K562 (cell line): ENCODE measurements at regions not wholly inside any gene's neighbourhood (a gene's known extent, or its start where the extent isn't known, plus 50 kb on each side); places are given as distances from the start of the nearest gene placed in this dataset.

Experiments used
- ATAC-seq: fragments of 200-7000 bp; cut with Tn5 transposase; 3 replicates; pipeline ENCODE4 v1.9.1; 2020; ENCODE audit warnings: moderate library complexity
- BruUV-seq: library from RNA; stranded (reverse); fragments of 400-500 nt; replicated peaks from 2 replicates; lab custom pipeline; 2021; lab: Mats Ljungman, UMichigan
- CTCF ChIA-PET: fragments of 300-600 bp; formaldehyde crosslinking; extraction: SDS; loops from one replicate; lab custom pipeline; 2021; ENCODE audit warnings: low intra/inter-chr PET ratio; lab: Yijun Ruan, JAX
- POLR2A ChIA-PET: fragments of 300-600, 350-650 bp; sonication (Branson Sonifier 250); formaldehyde crosslinking; extraction: SDS; loops from one replicate; lab custom pipeline; 2021; ENCODE audit warnings: antibody characterized with exemption, inconsistent platforms; lab: Yijun Ruan, JAX
- DNase-seq, 4 experiments: peaks; one replicate each; pipeline versions ENCODE4 v3.0.0 to v3.0.0-alpha.2; 2011 to 2018; ENCODE audit warnings: low spot score in 3 of 4, mixed read lengths in 3 of 4; ENCODE audit errors: extremely low read depth in 1 of 4
- FAIRE-seq: peaks from 2 replicates; lab custom pipeline; 2011; peaks lifted over from hg19 to GRCh38; lab: Jason Lieb, UNC
- H2AFZ ChIP-seq: 2 replicates; pipeline ENCODE4 v1.6.0; 2011; ENCODE audit warnings: low read depth, low read length, control low read depth, inconsistent platforms
- H3K27ac ChIP-seq: fragments of 200-600 bp; 3 replicates; pipeline ENCODE4 v1.8.0; 2011; ENCODE audit warnings: low read depth, mild to moderate bottlenecking, control low read depth, inconsistent platforms, low read length, moderate library complexity, mixed read lengths; ENCODE audit errors: extremely low read depth
- H3K27me3 ChIP-seq, 2 experiments: fragments of 300-600 bp in 1 of 2; 2 replicates in 1 of 2; 3 replicates in 1 of 2; pipeline versions ENCODE4 v1.6.0 to v1.8.0; 2011; ENCODE audit warnings: inconsistent platforms in 2 of 2, low read length in 2 of 2, mild to moderate bottlenecking in 1 of 2, mixed read lengths in 1 of 2, moderate library complexity in 1 of 2; ENCODE audit not compliant: control insufficient read depth in 2 of 2, insufficient read depth in 2 of 2
- H3K36me3 ChIP-seq: fragments of 300-600 bp; 3 replicates; pipeline ENCODE4 v1.8.0; 2011; ENCODE audit warnings: mild to moderate bottlenecking, low read length, inconsistent platforms; ENCODE audit not compliant: control insufficient read depth, insufficient read depth
- H3K4me1 ChIP-seq, 2 experiments: fragments of 200-600 bp in 1 of 2; replicated peaks in 1 of 2; 2 replicates in 1 of 2; 3 replicates in 1 of 2; pipeline versions ENCODE4 v1.5.1 to v1.8.0; 2011; ENCODE audit warnings: inconsistent platforms in 2 of 2, low read length in 2 of 2, mild to moderate bottlenecking in 1 of 2, mixed read lengths in 1 of 2, moderate library complexity in 1 of 2; ENCODE audit not compliant: control insufficient read depth in 2 of 2, insufficient read depth in 2 of 2
- H3K4me2 ChIP-seq: 2 replicates; pipeline ENCODE4 v1.6.1; 2011; ENCODE audit warnings: low read length, control low read depth, inconsistent platforms, mixed read lengths; ENCODE audit not compliant: insufficient read depth
- H3K4me3 ChIP-seq: fragments of 200-600 bp; sonication (generic), shearing (Covaris generic); 2 replicates; pipeline ENCODE4 v1.5.1; 2016; ENCODE audit warnings: control low read depth, inconsistent platforms
- H3K79me2 ChIP-seq: fragments of 200-600 bp; 3 replicates; pipeline ENCODE4 v1.8.0; 2011; ENCODE audit warnings: low read length, inconsistent platforms; ENCODE audit not compliant: control insufficient read depth, insufficient read depth
- H3K9ac ChIP-seq, 2 experiments: 2 replicates each; pipeline versions ENCODE4 v1.6.0 to v1.6.1; 2011; ENCODE audit warnings: low read depth in 2 of 2, low read length in 2 of 2, control low read depth in 1 of 2, inconsistent platforms in 1 of 2, mild to moderate bottlenecking in 1 of 2, mixed read lengths in 1 of 2; ENCODE audit not compliant: insufficient read depth in 1 of 2
- H3K9me1 ChIP-seq: one replicate; pipeline ENCODE4 v1.6.0; 2011; ENCODE audit warnings: inconsistent platforms, mild to moderate bottlenecking, low read length, moderate library complexity; ENCODE audit not compliant: control insufficient read depth, insufficient read depth
- H3K9me3 ChIP-seq: replicated peaks from 2 replicates; pipeline ENCODE4 v1.5.1; 2011; ENCODE audit warnings: low read depth, low read length, inconsistent platforms; ENCODE audit not compliant: control insufficient read depth, insufficient read depth
- H4K20me1 ChIP-seq: replicated peaks from 2 replicates; pipeline ENCODE4 v1.6.1; 2011; ENCODE audit warnings: low read length, inconsistent platforms, mixed read lengths; ENCODE audit not compliant: control insufficient read depth, insufficient read depth
- HDAC8 ChIP-seq: fragments of 450-650 bp; IDR thresholded peaks from 2 replicates; pipeline ENCODE4 v1.6.1; 2016; ENCODE audit warnings: mild to moderate bottlenecking, missing genetic modification characterization, moderate library complexity, missing compliant biosample characterization
- NCOA4 ChIP-seq: fragments of 450-650 bp; IDR thresholded peaks from 2 replicates; pipeline ENCODE4 v1.6.1; 2018; ENCODE audit warnings: mild to moderate bottlenecking; ENCODE audit not compliant: partially characterized antibody
- PHTF2 ChIP-seq: fragments of 250-450 bp; sonication (Bioruptor Pico); IDR thresholded peaks from 2 replicates; pipeline ENCODE4 v1.5.0; 2021; ENCODE audit warnings: mild to moderate bottlenecking
- RAD21 ChIP-seq, 2 experiments: fragments of 250-450 bp in 1 of 2; fragments of 450-650 bp in 1 of 2; sonication (Bioruptor Pico) in 1 of 2; formaldehyde crosslinking in 1 of 2; IDR thresholded peaks in 1 of 2; conservative IDR thresholded peaks in 1 of 2; 2 replicates each; pipeline versions ENCODE4 v1.4.0 to v1.8.0; 2020 to 2022; ENCODE audit warnings: mild to moderate bottlenecking in 2 of 2, moderate library complexity in 1 of 2
- REST ChIP-seq, 2 experiments: fragments of 450-650 bp; formaldehyde crosslinking in 1 of 2; IDR thresholded peaks; 2 replicates each; pipeline versions ENCODE4 v1.4.0 to v1.6.1; 2014 to 2020; ENCODE audit warnings: mild to moderate bottlenecking in 2 of 2, borderline replicate concordance in 1 of 2, low read depth in 1 of 2
- THAP12 ChIP-seq: fragments of 250-450 bp; sonication (Bioruptor Pico); IDR thresholded peaks from 2 replicates; pipeline ENCODE4 v1.9.0; 2021; ENCODE audit warnings: mild to moderate bottlenecking, inconsistent platforms
- ZNF695 ChIP-seq: fragments of 450-650 bp; formaldehyde crosslinking; IDR thresholded peaks from 2 replicates; pipeline ENCODE4 v1.4.0; 2020; ENCODE audit warnings: mild to moderate bottlenecking, moderate library complexity
- WGBS: fragments of 100-300 bp; shearing (Covaris generic); methylation state at CpG from one replicate; pipeline ENCODE4 v1.1.6; 2016; ENCODE audit warnings: low coverage, mixed read lengths; ENCODE audit not compliant: insufficient coverage; ENCODE audit errors: missing lambda C conversion rate; 5-methylcytosine and 5-hydroxymethylcytosine counted together
- in situ Hi-C: fragments of 300-500 bp; cut with MboI; formaldehyde crosslinking; loops from 4 replicates; pipeline ENCODE4 v1.15.0; 2018; ENCODE audit warnings: inconsistent platforms, mixed read lengths
- intact Hi-C: fragments of 100-400 bp; cut with micrococcal nuclease; formaldehyde crosslinking; loops from 2 replicates; pipeline ENCODE4 v1.14.2; 2022
- TF ChIP-seq, protein P1 (sequence below), 3 experiments: fragments of 200-800 bp in 1 of 3; fragments of 250-450 bp in 1 of 3; fragments of 450-650 bp in 1 of 3; sonication (Bioruptor Pico) in 1 of 3; sonication (Bioruptor generic) in 1 of 3; formaldehyde crosslinking in 1 of 3; IDR thresholded peaks; 2 replicates each; pipeline versions ENCODE4 v1.6.1 to v1.8.0; 2016 to 2022; ENCODE audit warnings: mild to moderate bottlenecking in 2 of 3, missing genetic modification characterization in 2 of 3, missing compliant biosample characterization in 1 of 3, moderate library complexity in 1 of 3

GRCh38 chr12:92595663-92596062 is 107.1 kb upstream of the PLEKHG7 start:
- ChIA-PET POLR2A (no interaction called here), CTCF (no interaction called here)
- no peaks in the 10 kb centered on the region for H3K9me1 ChIP-seq
- H3K27ac ChIP-seq: no peak overlapping the region
- H3K79me2 ChIP-seq: no peaks in the 10 kb centered on the region
- no peak overlapping the region for H3K4me3 ChIP-seq
- no peak for FAIRE-seq
- H3K36me3 ChIP-seq: no peaks in the 10 kb centered on the region
- in situ Hi-C loops: no loop called here
- H3K4me1 ChIP-seq: no peaks in the 10 kb centered on the region; a peak in 1 of 5 replicates
- H3K9ac ChIP-seq: no peak overlapping the region
- no peak overlapping the region for H3K4me2 ChIP-seq
- no peaks in the 10 kb centered on the region for H3K27me3 ChIP-seq
- H3K9me3 ChIP-seq: no peaks in the 10 kb centered on the region
- DNase-seq: no peak
- H2AFZ ChIP-seq: no peak overlapping the region
- 0% methylated on average over 1 of the region's 1 CpG for WGBS
- BruUV-seq: no TSS peak
- ATAC-seq: no peak
- H4K20me1 ChIP-seq: no peaks in the 10 kb centered on the region
- intact Hi-C loops: no loop called here
- no peak for TF ChIP-seq REST (IDR thresholded peaks at IDR 0.05; ENCODE audit: borderline replicate concordance)
- TF ChIP-seq REST (CRISPR knock-in tag; IDR thresholded peaks at IDR 0.05; ENCODE audit: low read depth): no peak
- no peak for TF ChIP-seq NCOA4
- TF ChIP-seq RAD21 (CRISPR knock-in tag; conservative IDR thresholded peaks at IDR 0.05 in 1 of 2, IDR thresholded peaks at IDR 0.05 in 1 of 2): no peak
- TF ChIP-seq, protein P1, sequence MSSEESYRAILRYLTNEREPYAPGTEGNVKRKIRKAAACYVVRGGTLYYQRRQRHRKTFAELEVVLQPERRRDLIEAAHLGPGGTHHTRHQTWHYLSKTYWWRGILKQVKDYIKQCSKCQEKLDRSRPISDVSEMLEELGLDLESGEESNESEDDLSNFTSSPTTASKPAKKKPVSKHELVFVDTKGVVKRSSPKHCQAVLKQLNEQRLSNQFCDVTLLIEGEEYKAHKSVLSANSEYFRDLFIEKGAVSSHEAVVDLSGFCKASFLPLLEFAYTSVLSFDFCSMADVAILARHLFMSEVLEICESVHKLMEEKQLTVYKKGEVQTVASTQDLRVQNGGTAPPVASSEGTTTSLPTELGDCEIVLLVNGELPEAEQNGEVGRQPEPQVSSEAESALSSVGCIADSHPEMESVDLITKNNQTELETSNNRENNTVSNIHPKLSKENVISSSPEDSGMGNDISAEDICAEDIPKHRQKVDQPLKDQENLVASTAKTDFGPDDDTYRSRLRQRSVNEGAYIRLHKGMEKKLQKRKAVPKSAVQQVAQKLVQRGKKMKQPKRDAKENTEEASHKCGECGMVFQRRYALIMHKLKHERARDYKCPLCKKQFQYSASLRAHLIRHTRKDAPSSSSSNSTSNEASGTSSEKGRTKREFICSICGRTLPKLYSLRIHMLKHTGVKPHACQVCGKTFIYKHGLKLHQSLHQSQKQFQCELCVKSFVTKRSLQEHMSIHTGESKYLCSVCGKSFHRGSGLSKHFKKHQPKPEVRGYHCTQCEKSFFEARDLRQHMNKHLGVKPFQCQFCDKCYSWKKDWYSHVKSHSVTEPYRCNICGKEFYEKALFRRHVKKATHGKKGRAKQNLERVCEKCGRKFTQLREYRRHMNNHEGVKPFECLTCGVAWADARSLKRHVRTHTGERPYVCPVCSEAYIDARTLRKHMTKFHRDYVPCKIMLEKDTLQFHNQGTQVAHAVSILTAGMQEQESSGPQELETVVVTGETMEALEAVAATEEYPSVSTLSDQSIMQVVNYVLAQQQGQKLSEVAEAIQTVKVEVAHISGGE (CRISPR knock-in tag; IDR thresholded peaks at IDR 0.05): no peak
- no peak for TF ChIP-seq THAP12 (CRISPR knock-in tag)
- TF ChIP-seq HDAC8 (tag): no peak
- no peak for TF ChIP-seq PHTF2
- no peak for TF ChIP-seq ZNF695 (CRISPR knock-in tag)
